Activated T-cell treated with anti-CD3 and anti-CD28 coated beads for 4 hours (primary cell): ENCODE measurements at regions not wholly inside any gene's neighbourhood (a gene's known extent, or its start where the extent isn't known, plus 50 kb on each side); places are given as distances from the start of the nearest gene placed in this dataset.

Experiments used
- DNase-seq: peaks from one replicate; pipeline ENCODE4 v3.0.0-alpha.2; 2020

DNA sequence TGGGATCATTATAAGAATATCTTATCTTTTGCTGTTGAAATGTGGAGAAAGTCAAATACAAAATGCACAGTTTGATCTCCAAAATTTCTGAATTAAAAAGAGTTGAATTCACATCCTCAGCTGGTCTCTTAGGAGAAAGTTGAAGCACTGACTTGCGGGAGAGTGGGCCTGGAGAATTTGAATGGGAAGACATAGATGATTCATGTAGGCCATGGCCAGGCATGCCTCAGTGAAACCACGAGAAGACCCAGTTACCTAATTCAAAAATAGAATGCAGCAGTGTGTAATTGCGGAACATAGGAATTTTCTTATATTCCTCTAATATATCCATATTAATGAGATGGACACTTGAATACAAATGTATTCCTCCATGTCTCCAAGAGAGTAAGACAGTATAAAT is 53.0 kb upstream of the DTNBP1 start:
- no peak for DNase-seq

DNA sequence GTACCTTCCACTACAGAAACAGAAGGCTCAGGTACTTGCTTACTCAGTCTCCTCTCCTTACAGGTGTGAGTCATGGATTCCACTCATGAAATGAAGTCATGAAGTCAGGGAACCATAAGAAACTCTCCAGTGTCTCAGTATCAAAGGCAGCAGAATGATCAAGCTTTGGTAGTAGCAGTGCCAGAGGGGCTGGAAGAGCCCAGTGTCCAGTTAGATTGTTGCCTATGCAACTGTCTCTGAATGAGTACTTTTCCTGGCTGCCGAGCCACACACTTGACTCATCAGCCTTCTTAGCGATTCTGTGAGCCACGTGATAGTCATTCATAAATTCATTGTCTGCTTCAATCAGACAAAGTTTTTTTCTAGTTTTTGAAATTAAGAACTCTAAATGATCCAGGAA is 52.2 kb upstream of the DTNBP1 start:
- DNase-seq: no peak

DNA sequence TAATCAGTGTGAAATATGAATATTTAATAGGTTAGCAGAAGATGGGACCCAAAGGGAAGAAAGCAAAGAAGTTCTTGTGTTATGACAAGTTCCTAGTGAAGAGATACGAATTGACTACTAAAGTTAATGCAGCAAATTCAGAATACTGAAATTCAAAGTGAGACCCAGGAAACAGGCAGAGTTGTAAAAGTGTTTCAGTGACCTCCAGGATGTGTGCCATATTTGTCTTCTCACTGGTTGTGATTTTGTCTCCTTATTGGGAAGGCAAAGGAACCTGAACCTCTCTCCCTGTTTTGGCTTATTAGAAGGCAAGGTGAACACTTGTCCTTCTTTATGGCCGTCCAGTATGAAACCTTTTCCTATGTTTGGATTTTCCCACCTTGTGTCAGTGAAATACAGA is 51.8 kb upstream of the DTNBP1 start:
- DNase-seq: no peak

DNA sequence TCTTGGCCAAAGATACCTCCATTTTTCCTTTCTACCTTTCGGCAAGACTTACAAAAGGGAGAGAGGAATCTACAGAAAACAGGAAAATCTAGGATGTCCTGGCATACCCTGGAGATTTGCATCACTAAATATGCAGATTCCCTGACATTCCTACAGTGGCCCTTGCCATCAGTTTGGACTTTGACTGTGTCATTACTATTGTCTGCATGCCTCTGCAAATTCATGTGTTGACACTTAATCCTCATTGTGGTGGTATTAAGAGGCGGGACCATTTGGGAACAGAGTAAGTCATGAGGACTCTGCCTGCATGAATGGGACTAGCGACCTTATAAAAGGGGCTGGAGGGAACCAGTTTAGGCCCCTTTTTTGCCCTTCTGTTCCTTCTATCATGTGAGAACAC is 50.5 kb upstream of the DTNBP1 start:
- no peak for DNase-seq

DNA sequence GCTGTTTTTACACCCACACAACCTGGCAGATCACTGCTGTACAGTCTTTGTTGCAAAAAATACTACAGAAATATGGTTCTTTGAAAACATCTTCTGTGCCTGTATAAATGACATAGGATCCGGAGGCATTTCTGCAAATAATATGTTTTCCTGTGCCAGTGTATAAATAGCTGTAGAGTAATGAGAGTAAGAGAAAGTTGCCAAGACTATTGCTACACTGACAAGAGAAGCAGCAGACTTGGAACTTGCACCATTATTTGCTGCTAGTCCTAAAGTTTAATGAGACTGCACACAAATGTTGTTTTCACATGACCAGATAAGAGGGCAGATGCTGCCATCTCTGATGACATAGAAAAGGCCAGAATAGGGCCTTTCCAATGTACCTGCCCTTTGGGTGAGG is 50.0 kb upstream of the DTNBP1 start:
- DNase-seq: no peak
